ENCODE measurements at regions not wholly inside any gene's neighbourhood (a gene's known extent, or its start where the extent isn't known, plus 50 kb on each side); places are given as distances from the start of the nearest gene placed in this dataset.
A peak's percentile ranks its signal among the peaks of the same experiment; 100 is the strongest.

DNA sequence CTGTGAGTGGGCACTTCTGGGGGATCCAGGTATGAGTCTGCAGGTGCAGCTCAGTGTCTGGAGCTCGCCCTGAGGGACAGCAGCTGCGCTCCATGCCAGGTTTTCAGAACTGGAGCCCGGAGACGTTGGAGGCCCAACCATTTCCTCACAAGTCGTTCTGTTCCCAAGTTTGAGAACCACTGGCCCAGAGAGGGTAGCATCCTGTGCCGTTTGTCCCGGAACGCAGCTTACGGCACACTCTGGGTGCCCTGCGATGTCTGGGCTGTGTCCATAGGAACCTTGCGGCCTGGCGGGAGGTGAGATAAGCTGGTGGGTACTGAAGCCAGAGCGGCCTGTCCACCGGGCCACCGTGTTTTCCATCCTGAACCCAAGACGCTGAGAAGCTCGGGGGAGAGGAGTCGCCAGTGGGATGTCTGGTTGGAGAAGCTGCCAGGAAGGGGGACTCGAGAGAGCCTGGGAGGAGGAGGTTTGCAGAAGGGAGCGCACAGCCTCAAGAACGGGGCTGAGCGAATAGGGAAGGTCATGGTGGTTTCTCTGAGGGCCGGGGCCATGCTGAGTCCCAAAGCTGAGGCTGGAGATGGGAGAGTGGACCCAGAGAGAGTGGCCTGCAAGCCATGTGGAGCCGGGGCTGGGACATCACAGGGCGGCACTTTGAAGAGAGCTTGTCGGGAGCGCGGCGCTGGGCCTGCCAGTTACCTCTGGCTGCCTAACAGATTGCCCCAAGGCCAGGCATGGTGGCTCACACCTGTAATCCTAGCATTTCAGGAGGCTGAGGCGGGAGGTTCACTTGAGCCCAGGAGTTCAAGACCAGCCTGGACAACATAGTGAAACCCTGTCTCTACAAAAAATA is 211.0 kb upstream of the GSE1 start:
- no peak for DNase-seq (ENCODE audit: low spot score)

DNA sequence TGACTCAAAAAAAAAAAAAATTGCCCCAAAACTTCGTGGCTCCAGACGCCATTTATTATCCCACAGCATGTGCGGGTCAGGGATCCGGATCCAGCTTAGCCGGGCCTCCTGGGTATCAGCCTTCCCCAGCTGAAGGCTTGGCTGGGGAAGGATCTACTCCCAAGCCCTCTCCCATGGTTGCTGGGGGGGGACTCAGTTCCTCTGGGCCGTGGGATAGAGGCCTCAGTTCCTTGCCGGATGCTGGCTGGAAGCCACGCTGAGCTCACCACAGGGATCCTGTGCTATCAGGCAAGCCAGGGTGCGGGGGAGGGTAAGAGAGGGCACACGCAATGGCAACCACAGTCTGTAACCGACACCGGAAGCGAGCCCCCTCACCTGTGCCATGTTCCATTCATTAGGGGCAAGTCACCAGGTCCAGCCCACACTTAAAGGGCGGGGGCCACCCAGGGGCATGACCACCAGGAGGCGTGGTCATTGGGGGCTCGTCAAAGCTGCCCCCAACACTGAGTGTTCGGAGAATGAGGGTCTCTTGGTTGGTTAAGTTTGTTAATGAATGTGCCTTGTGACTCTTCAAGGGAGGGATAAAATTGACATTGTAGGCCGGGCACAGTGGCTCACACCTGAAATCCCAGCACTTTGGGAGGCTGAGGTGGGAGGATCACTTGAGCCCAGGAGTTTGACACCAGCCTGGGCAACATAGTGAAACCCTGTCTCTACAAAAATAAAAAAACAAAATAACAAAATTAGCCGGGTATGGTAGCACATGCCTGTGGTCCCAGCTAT is 210.0 kb upstream of the GSE1 start:
- peak; percentile 54 for DNase-seq (ENCODE audit: low spot score)

DNA sequence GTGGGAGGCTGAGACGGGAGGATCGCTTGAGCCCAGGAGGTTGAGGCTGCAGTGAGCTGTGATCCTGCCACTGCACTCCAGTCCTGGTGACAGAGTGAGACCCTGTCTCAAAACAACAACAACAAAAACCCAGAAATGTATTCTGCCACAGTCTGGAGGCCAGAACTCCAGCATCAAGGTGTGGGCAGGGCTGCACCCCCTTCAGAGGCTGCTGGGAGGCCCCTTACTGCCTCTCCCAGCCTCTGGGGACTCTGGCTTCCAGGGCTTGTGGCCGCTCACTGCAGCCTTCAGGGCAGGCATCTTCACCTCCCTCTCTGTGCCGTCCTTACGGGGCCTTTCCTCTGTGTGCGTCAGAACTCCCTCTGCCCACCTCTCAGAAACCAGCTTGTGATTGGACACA is 209.4 kb upstream of the GSE1 start:
- DNase-seq (ENCODE audit: low spot score) = no peak

DNA sequence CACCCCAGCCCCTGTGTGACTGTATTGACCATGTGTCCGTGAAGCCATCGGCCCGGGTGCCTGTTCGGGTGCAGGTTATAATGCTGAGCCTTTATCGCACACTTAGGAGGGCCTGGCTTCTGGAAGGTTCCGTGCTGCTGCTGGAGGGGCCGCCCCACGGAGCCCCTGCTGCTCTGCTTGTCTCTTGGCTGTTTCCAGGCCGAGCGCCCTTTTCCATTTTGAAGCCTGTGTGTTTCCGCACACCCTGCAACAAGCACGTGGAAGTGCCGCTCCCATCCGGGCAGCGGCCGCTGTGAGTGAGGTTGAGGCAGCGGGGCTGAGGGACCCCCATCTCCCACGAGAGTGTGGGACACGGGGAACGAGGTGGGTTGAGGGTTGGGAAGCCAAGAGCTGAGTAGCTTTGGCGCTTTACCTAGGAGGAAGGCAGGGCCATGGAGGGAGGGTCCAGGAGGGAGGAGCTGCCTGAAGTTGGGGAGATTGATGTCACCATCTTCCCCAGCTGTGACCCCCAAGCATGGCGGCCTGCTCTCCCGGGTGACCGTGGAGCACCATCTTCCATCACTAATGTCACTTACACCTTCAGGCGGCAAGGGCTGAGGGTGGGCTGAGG is 200.1 kb upstream of the GSE1 start:
- DNase-seq (ENCODE audit: low spot score) = no peak

DNA sequence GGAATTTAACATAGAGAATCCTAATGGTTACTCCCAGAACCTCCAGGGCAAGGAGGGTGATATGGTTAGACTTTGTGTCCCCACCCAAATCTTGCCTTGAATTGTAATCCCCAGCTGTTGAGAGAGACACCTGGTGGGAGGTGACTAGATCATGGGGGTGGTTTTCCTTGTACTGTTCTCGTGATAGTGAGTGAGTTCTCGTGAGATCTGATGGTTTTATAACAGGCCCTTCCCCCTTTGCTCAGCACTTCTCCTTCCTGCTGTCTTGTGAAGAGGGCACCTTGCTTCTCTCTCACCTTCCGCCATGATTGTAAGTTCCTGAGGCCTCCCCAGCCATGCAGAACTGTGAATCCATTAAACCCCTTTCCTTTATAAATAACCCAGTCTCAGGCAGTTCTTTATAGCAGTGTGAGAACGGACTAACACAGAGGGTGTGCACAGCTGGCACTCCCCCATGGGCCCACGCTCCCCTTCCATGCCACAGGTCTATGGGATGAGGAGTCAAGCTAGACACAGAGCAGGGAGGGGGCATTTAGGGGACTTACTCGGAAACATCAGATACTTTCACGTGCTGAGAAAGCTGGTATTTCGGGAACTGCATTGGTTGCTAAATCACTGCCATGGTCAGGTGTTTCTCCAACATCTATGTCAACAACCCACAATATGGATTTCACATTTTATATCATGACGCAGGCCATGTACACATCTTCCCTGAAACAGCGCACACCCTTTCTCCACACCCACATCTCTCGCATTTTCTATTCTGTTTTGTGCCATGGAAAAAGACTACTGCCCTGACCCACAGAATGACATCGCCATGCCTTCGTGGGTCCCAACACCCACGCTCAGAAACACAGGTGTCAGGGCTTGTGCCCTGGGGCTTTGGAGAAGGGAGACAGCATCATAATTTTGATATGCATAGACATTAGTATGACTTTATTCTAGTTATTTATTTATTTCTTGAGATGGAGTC is 199.1 kb upstream of the GSE1 start:
- no peak for DNase-seq (ENCODE audit: low spot score)

DNA sequence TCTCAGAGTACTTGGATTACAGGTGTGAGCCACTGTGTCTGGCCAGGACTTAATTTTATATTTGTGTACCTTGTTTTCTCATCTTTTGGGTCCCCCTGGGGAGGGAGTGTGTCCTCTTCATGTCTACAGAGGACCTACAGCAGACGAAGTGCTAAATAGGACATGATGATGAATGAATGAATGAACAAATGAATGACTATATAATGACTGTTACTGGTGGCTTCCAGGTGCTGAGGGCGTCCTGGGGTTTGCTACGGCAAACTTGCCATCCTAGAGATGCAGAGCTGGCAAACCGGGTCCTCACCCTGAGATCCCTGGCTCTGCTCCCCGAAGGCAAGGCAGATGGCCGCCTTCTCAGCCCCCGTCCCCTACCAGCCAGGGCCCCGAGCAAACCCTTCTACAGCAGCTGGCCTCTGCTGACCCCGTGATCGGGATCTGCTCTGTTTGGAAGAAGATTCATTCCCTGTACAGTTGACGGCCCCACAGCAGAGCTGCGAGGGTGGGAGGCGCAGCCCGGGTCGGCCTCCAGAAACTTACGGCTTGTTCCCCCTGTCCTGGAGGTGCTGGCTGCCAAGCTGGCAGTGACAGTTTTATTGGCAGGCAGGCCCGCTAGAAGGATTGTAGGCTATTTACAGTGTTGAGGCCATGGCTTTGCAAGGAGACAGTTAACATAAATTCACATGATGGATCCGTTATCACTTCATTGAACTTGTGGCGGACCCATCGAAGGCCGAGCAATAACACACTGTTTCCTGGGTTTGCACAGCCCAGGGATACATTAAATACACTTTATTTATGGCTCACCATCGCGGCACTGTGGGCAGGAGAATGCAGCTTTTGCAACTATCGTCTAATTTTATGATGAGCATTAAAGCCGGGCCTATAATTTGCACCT is 197.7 kb upstream of the GSE1 start:
- no peak for DNase-seq (ENCODE audit: low spot score)

DNA sequence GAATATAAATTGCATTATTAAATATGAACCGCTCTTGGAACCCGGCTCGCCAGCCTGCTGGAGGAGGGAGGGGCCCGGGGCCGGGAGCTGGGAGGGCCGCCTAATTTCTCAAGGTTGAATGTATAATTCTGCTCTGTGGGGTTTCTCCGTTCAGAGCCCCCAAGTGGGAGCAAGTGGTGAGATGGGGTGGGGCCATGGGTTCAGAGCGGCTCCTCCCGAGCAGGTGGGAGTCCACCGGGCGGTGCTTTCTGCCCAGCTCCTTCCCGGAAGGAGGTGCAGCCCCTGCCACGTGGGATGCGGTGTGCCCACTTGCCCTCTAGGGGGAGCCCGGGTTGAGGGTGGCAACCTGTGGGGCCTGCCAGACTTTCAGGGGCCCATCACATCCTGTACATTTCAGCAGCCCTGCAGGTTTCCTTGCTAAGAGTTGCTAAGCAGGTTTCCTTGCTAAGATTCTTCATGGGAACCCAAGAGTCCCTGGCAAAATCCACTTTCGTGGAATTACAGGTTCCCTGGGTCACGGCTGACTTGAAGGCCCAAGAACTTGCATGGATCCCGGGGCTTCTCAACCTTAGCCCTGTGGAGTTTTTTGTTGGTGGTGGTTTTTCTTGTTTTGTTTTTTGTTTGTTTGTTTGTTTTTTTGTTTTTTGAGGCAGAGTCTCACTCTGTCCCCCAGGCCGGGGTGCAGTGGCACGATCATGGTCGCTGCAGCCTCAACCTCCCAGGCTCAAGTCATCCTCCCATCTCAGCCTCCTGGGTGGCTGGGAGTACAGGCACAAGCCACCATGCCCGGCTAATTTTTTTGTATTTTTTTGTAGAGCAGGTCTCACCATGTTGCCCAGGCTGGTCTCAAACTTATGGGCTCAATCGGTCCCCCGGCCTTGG is 196.7 kb upstream of the GSE1 start:
- peak; percentile 72 for DNase-seq (ENCODE audit: low spot score)

- DNase-seq (ENCODE audit: low spot score) = no peak
Measured at GRCh38 chr16:85417156-85417860, 195.8 kb upstream of the GSE1 start.

- no peak for DNase-seq (ENCODE audit: low spot score)
Measured at GRCh38 chr16:85418978-85419491, 194.1 kb upstream of the GSE1 start.

GRCh38 chr16:85419503-85420408 is 193.4 kb upstream of the GSE1 start:
- DNase-seq (ENCODE audit: low spot score) = no peak

- DNase-seq (ENCODE audit: low spot score) = no peak
Measured at GRCh38 chr16:85420501-85421337, 192.4 kb upstream of the GSE1 start.

GRCh38 chr16:85421338-85422195 is 191.6 kb upstream of the GSE1 start:
- no peak for DNase-seq (ENCODE audit: low spot score)

DNA sequence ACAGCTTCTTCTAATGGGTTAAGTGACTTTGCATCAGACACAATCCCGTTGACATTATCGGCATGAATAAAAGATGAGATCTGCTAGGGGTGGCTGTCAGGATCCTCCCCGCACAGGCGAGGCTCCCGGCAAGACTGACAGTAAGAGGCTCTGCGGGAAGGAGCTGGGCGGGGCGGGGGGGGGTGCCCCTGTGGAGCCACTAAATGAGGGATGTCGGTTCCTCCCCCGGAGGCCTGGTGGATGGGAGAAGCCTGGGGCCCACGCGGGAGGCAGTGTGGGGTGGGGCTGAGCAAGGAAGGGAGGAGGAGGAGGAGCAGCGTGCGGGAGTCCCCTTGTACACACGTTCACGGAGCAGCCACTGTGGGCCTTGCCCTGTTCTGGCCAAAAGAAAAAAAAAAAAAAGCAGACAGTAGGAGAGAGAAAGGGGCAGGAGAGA is 190.9 kb upstream of the GSE1 start:
- DNase-seq (ENCODE audit: low spot score) = no peak

- DNase-seq (ENCODE audit: low spot score) = no peak
Measured at GRCh38 chr16:85422632-85423550, 190.2 kb upstream of the GSE1 start.
